CD4-positive, alpha-beta T cell (primary cell): ENCODE measurements at regions not wholly inside any gene's neighbourhood (a gene's known extent, or its start where the extent isn't known, plus 50 kb on each side); places are given as distances from the start of the nearest gene placed in this dataset.

Source experiments
- ATAC-seq: fragments of 200-7000 bp; cut with Tn5 transposase; one replicate; pipeline ENCODE4 v1.10.0; 2022; ENCODE audit warnings: mild to moderate bottlenecking; ENCODE audit not compliant: poor library complexity
- CTCF ChIA-PET: fragments of 350-600 bp; sonication (Branson Sonifier 250); formaldehyde crosslinking; loops from one replicate; lab custom pipeline; 2021; ENCODE audit warnings: antibody characterized with exemption, inconsistent platforms; lab: Charles Lee
- POLR2A ChIA-PET: fragments of 350-600 bp; sonication (Branson Sonifier 250); formaldehyde crosslinking; loops from one replicate; lab custom pipeline; 2021; ENCODE audit warnings: antibody characterized with exemption, inconsistent platforms; lab: Charles Lee
- DNase-seq, 14 experiments: peaks; one replicate each; pipeline ENCODE4 v3.0.0-alpha.2; 2013 to 2020; ENCODE audit warnings: mixed read lengths in 2 of 14
- H3K27ac ChIP-seq, 2 donors: one replicate each; pipeline versions ENCODE4 v1.5.1 to v1.7.0; 2013; ENCODE audit warnings: low read length in 2 of 2, low read depth in 1 of 2, mild to moderate bottlenecking in 1 of 2
- H3K27me3 ChIP-seq, 2 experiments: 1 replicate in 1 of 2; 2 replicates in 1 of 2; pipeline versions ENCODE4 v1.6.1 to v1.7.0; 2013; ENCODE audit warnings: low read length in 2 of 2, control low read depth in 1 of 2, mild to moderate bottlenecking in 1 of 2, moderate library complexity in 1 of 2; ENCODE audit not compliant: insufficient read depth in 2 of 2, control insufficient read depth in 1 of 2
- H3K36me3 ChIP-seq: one replicate; pipeline ENCODE4 v1.6.1; 2013; ENCODE audit warnings: low read length, control low read depth; ENCODE audit not compliant: insufficient read depth
- H3K4me1 ChIP-seq: one replicate; pipeline ENCODE4 v1.6.1; 2013; ENCODE audit warnings: low read length, control low read depth; ENCODE audit not compliant: insufficient read depth
- H3K4me3 ChIP-seq: one replicate; pipeline ENCODE4 v1.5.1; 2013; ENCODE audit warnings: mild to moderate bottlenecking, low read length, moderate library complexity
- H3K9me3 ChIP-seq, 2 experiments: 1 replicate in 1 of 2; 2 replicates in 1 of 2; pipeline versions ENCODE4 v1.6.1 to v1.7.0; 2013; ENCODE audit warnings: low read length in 2 of 2, mild to moderate bottlenecking in 2 of 2, control low read depth in 1 of 2, moderate library complexity in 1 of 2; ENCODE audit not compliant: control insufficient read depth in 1 of 2, insufficient read depth in 1 of 2
- H3K27ac Mint-ChIP-seq: one replicate; pipeline ENCODE4 v1.8.0; 2020; ENCODE audit warnings: mixed read lengths
- H3K27me3 Mint-ChIP-seq: one replicate; pipeline ENCODE4 v1.8.0; 2021; ENCODE audit warnings: mixed read lengths
- H3K36me3 Mint-ChIP-seq: one replicate; pipeline ENCODE4 v1.8.0; 2021; ENCODE audit warnings: low read depth, mixed read lengths
- H3K4me1 Mint-ChIP-seq: one replicate; pipeline ENCODE4 v1.8.0; 2021; ENCODE audit warnings: low read depth, mixed read lengths
- H3K4me3 Mint-ChIP-seq: one replicate; pipeline ENCODE4 v1.8.0; 2020; ENCODE audit warnings: mild to moderate bottlenecking, mixed read lengths
- H3K9me3 Mint-ChIP-seq: one replicate; pipeline ENCODE4 v1.8.0; 2020; ENCODE audit warnings: mixed read lengths
- intact Hi-C, 2 experiments: fragments of 100-400 bp; cut with DNase I in 1 of 2; cut with micrococcal nuclease in 1 of 2; formaldehyde crosslinking; loops; one replicate each; pipeline versions ENCODE4 v1.15.1 to v1.9.0; 2023 to 2025; cut with DNase I, micrococcal nuclease
- TF ChIP-seq, protein P1 (sequence below): fragments of 200-600 bp; IDR thresholded peaks from one replicate; pipeline ENCODE4 v1.8.0; 2022; ENCODE audit warnings: antibody characterized with exemption, mild to moderate bottlenecking

DNA sequence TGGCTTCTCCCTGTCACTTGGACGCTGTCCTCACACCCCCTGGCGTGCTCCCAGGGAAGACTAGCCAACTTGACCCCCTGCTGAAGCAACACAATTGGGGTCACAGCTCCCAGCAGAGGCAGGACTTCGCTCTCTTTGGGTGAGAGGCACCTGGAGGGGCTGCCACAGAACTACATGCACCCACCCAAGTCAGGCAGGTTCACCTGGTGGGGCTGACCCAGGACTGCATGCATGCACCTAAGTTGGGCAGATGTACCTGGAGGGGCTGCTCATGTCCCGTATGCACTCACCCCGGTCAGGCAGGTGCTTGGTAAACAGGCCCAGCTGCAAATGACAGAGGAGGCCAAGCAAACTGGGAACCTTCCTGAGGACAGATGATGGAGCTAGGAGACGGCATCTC, 154.3 kb upstream of the RPS6KA2 start:
- POLR2A ChIA-PET: no interaction called here
- CTCF ChIA-PET: no interaction called here
- Mint-ChIP-seq H3K36me3 (no peaks in the 10 kb centered on the region), H3K27me3 (no peaks in the 10 kb centered on the region), H3K4me1 (no peaks in the 10 kb centered on the region), H3K9me3 (no peaks in the 10 kb centered on the region), H3K27ac (no peak overlapping the region), H3K4me3 (no peak overlapping the region)
- no peak overlapping the region for H3K4me3 ChIP-seq
- no peaks in the 10 kb centered on the region for H3K9me3 ChIP-seq
- TF ChIP-seq, protein P1, sequence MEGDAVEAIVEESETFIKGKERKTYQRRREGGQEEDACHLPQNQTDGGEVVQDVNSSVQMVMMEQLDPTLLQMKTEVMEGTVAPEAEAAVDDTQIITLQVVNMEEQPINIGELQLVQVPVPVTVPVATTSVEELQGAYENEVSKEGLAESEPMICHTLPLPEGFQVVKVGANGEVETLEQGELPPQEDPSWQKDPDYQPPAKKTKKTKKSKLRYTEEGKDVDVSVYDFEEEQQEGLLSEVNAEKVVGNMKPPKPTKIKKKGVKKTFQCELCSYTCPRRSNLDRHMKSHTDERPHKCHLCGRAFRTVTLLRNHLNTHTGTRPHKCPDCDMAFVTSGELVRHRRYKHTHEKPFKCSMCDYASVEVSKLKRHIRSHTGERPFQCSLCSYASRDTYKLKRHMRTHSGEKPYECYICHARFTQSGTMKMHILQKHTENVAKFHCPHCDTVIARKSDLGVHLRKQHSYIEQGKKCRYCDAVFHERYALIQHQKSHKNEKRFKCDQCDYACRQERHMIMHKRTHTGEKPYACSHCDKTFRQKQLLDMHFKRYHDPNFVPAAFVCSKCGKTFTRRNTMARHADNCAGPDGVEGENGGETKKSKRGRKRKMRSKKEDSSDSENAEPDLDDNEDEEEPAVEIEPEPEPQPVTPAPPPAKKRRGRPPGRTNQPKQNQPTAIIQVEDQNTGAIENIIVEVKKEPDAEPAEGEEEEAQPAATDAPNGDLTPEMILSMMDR: no peak
- H3K27ac ChIP-seq: no peak overlapping the region
- H3K36me3 ChIP-seq: no peaks in the 10 kb centered on the region
- DNase-seq: no peak
- no peak for ATAC-seq
- no peaks in the 10 kb centered on the region for H3K4me1 ChIP-seq
- H3K27me3 ChIP-seq: no peaks in the 10 kb centered on the region
- intact Hi-C loops: no loop called here

DNA sequence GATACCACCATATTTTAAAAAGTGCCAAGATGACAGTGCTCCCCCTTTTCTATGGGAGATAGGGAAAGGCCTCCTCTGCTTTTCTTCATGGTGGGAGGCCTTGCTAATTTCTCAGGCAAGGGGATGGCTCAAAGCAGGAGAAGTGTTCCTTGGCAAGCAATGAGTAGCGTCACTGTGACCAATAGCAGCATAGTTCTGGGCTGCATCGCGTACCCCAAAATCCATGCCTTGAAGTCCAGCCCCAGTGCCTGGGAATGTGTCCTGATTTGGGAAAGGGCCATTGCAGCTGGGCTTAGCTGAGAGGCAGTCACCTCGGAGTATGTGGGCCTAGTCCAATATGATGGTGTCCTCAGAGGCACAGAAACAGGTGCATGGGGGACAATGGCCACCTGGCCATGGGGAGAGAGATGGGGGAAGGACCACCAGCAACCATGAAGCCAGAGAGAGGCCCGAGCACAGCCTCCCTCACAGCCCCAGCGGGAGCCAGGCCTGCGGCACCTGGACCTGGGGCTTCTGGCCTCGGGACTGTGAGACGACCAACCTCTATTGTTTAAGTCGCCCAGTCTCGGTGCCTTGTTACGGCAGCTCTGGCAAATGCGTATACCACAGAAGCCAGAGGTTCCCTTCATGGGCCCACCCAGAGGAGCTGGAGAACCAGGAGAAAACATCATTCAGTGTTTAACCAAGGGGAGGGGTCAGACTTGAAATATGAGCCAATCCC, 153.1 kb upstream of the RPS6KA2 start:
- Mint-ChIP-seq H3K36me3 (no peaks in the 10 kb centered on the region), H3K4me1 (no peaks in the 10 kb centered on the region), H3K9me3 (no peaks in the 10 kb centered on the region), H3K27me3 (peaks cover 3% of the 10 kb centered on the region), H3K27ac (no peak overlapping the region), H3K4me3 (no peak overlapping the region)
- no peak for DNase-seq
- intact Hi-C loops: loop anchor here (5.0 to 10.0 kb wide), 3 partner anchors 507 to 595 kb away; no protein-coding TSS in a partner anchor
- no peaks in the 10 kb centered on the region for H3K27me3 ChIP-seq
- TF ChIP-seq, protein P1: no peak
- H3K4me1 ChIP-seq: peaks cover 4% of the 10 kb centered on the region
- ATAC-seq: no peak
- ChIA-PET POLR2A (no interaction called here), CTCF (no interaction called here)
- no peaks in the 10 kb centered on the region for H3K9me3 ChIP-seq
- H3K36me3 ChIP-seq: no peaks in the 10 kb centered on the region
- no peak overlapping the region for H3K4me3 ChIP-seq
- H3K27ac ChIP-seq: no peak overlapping the region

DNA sequence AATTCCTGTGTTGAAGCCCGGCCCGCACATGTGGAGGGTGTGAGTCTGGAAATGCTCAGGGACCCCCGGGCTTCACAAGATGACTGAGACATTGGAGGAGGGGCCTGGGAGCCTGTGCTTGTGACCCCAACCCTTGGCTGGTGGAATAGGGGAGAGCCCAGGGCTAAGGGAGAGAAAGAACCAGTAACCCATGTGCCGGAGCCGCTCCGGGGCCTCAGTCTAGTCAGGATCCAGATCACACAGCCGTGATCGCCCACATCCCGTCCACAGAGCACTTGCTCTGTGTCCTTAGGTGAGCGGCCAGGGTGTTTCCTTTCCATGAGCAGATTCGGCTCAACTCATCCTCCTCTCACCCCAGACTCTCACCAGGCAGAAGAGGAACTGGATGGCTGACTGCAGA, 152.3 kb upstream of the RPS6KA2 start:
- no peak overlapping the region for H3K4me3 ChIP-seq
- intact Hi-C loops: loop anchor here (5.0 to 10.0 kb wide), 3 partner anchors 508 to 595 kb away; no protein-coding TSS in a partner anchor
- TF ChIP-seq, protein P1: no peak
- no peaks in the 10 kb centered on the region for H3K27me3 ChIP-seq
- Mint-ChIP-seq H3K27ac (no peak overlapping the region), H3K36me3 (no peaks in the 10 kb centered on the region), H3K4me1 (no peaks in the 10 kb centered on the region), H3K9me3 (no peaks in the 10 kb centered on the region), H3K4me3 (no peak overlapping the region), H3K27me3 (peaks cover 4% of the 10 kb centered on the region)
- H3K27ac ChIP-seq: no peak overlapping the region
- ChIA-PET CTCF (no interaction called here), POLR2A (no interaction called here)
- no peaks in the 10 kb centered on the region for H3K9me3 ChIP-seq
- H3K4me1 ChIP-seq: peaks cover 8% of the 10 kb centered on the region
- H3K36me3 ChIP-seq: no peaks in the 10 kb centered on the region
- ATAC-seq: no peak
- DNase-seq: no peak
